GM19452 (cell line): ENCODE measurements at regions not wholly inside any gene's neighbourhood (a gene's known extent, or its start where the extent isn't known, plus 50 kb on each side); places are given as distances from the start of the nearest gene placed in this dataset.

ENCODE experiments used
- ATAC-seq: cut with Tn5 transposase; IDR thresholded peaks from one replicate; pipeline ENCODE4 v1.9.1; 2021; ENCODE audit not compliant: unreplicated experiment

- ATAC-seq: no peak
Observed at GRCh38 chr2:40886655-40887054, 434.8 kb upstream of the SLC8A1 start.

GRCh38 chr2:40896358-40896757, 444.5 kb upstream of the SLC8A1 start:
- no peak for ATAC-seq

GRCh38 chr2:40914666-40915065, 462.8 kb upstream of the SLC8A1 start:
- ATAC-seq: no peak

GRCh38 chr2:40915651-40916050, 463.8 kb upstream of the SLC8A1 start:
- no peak for ATAC-seq

- ATAC-seq: no peak
Observed at GRCh38 chr2:40935349-40935748, 483.5 kb upstream of the SLC8A1 start.

GRCh38 chr2:40937284-40937683, 485.4 kb upstream of the SLC8A1 start:
- ATAC-seq: no peak

GRCh38 chr2:40953341-40953740, 501.5 kb upstream of the SLC8A1 start:
- no peak for ATAC-seq

GRCh38 chr2:40955042-40955441, 503.2 kb upstream of the SLC8A1 start:
- no peak for ATAC-seq

GRCh38 chr2:40955635-40956034, 503.7 kb upstream of the SLC8A1 start:
- ATAC-seq: no peak

GRCh38 chr2:40957508-40957907, 505.6 kb upstream of the SLC8A1 start:
- ATAC-seq: no peak

- ATAC-seq: no peak
Observed at GRCh38 chr2:40962026-40962425, 510.1 kb upstream of the SLC8A1 start.

- no peak for ATAC-seq
Observed at GRCh38 chr2:40964509-40965250, 512.8 kb upstream of the SLC8A1 start.

GRCh38 chr2:40967451-40967850, 515.6 kb upstream of the SLC8A1 start:
- no peak for ATAC-seq

- ATAC-seq: no peak
Observed at GRCh38 chr2:40975151-40975550, 523.3 kb upstream of the SLC8A1 start.

GRCh38 chr2:40997362-40997761, 545.5 kb upstream of the SLC8A1 start:
- ATAC-seq: no peak

GRCh38 chr2:41000374-41000773, 548.5 kb upstream of the SLC8A1 start:
- ATAC-seq: no peak

- ATAC-seq: no peak
Observed at GRCh38 chr2:41000906-41001305, 549.0 kb upstream of the SLC8A1 start.

- no peak for ATAC-seq
Observed at GRCh38 chr2:41004700-41005099, 552.8 kb upstream of the SLC8A1 start.

- no peak for ATAC-seq
Observed at GRCh38 chr2:41020358-41020757, 568.5 kb upstream of the SLC8A1 start.

GRCh38 chr2:41024816-41025215, 572.9 kb upstream of the SLC8A1 start:
- ATAC-seq: no peak

GRCh38 chr2:41026613-41027012, 574.7 kb upstream of the SLC8A1 start:
- peak; percentile 63 for ATAC-seq

GRCh38 chr2:41027095-41027494, 575.2 kb upstream of the SLC8A1 start:
- ATAC-seq: no peak

- ATAC-seq: no peak
Observed at GRCh38 chr2:41031282-41031681, 579.4 kb upstream of the SLC8A1 start.
